Caco-2 (cell line): ENCODE measurements at regions not wholly inside any gene's neighbourhood (a gene's known extent, or its start where the extent isn't known, plus 50 kb on each side); places are given as distances from the start of the nearest gene placed in this dataset.

Experiments used
- BruUV-seq: library from RNA; stranded (reverse); fragments of 400-500 nt; replicated peaks from 2 replicates; lab custom pipeline; 2021; lab: Mats Ljungman, UMichigan
- CTCF ChIA-PET: fragments of 300-600 bp; sonication (Branson Sonifier 250); formaldehyde crosslinking; loops from one replicate; lab custom pipeline; 2022; ENCODE audit warnings: antibody characterized with exemption; lab: Charles Lee
- POLR2A ChIA-PET: fragments of 300-600 bp; sonication (Branson Sonifier 250); formaldehyde crosslinking; loops from one replicate; lab custom pipeline; 2022; ENCODE audit warnings: antibody characterized with exemption; lab: Charles Lee
- DNase-seq, 2 experiments: peaks; one replicate each; pipeline versions ENCODE4 v3.0.0 to v3.0.0-alpha.2; 2020 to 2022
- H3K27me3 ChIP-seq: replicated peaks from 2 replicates; pipeline ENCODE4 v1.6.0; 2011; ENCODE audit warnings: low read length; ENCODE audit not compliant: control insufficient read depth, insufficient read depth
- H3K36me3 ChIP-seq: 2 replicates; pipeline ENCODE4 v1.5.1; 2011; ENCODE audit warnings: low read length; ENCODE audit not compliant: control insufficient read depth, insufficient read depth
- H3K4me1 ChIP-seq: fragments of 250-450 bp; sonication (Bioruptor Pico); 2 replicates; pipeline ENCODE4 v1.5.1; 2020; ENCODE audit warnings: mild to moderate bottlenecking
- H3K4me3 ChIP-seq: 2 replicates; pipeline ENCODE4 v1.5.1; 2011; ENCODE audit warnings: low read depth, mild to moderate bottlenecking, control low read depth, low read length
- H3K9me3 ChIP-seq: fragments of 250-450 bp; sonication (Bioruptor Pico); 2 replicates; pipeline ENCODE4 v1.5.1; 2020; ENCODE audit warnings: mild to moderate bottlenecking, moderate library complexity
- H3K27ac Mint-ChIP-seq: one replicate; pipeline ENCODE4 v1.8.0; 2022; ENCODE audit warnings: mixed read lengths; ENCODE audit not compliant: unreplicated experiment
- H3K27me3 Mint-ChIP-seq: one replicate; pipeline ENCODE4 v1.8.0; 2022; ENCODE audit warnings: mixed read lengths; ENCODE audit not compliant: insufficient read depth, unreplicated experiment
- H3K36me3 Mint-ChIP-seq: one replicate; pipeline ENCODE4 v1.8.0; 2022; ENCODE audit warnings: mild to moderate bottlenecking, mixed read lengths; ENCODE audit not compliant: insufficient read depth, unreplicated experiment
- H3K4me1 Mint-ChIP-seq: one replicate; pipeline ENCODE4 v1.8.0; 2022; ENCODE audit warnings: low read depth, mixed read lengths; ENCODE audit not compliant: unreplicated experiment
- H3K4me3 Mint-ChIP-seq: one replicate; pipeline ENCODE4 v1.8.0; 2022; ENCODE audit warnings: mild to moderate bottlenecking, moderate library complexity, mixed read lengths; ENCODE audit not compliant: unreplicated experiment
- H3K9me3 Mint-ChIP-seq: one replicate; pipeline ENCODE4 v1.8.0; 2022; ENCODE audit warnings: mixed read lengths; ENCODE audit not compliant: unreplicated experiment
- intact Hi-C: fragments of 100-400 bp; cut with micrococcal nuclease; formaldehyde crosslinking; loops from one replicate; pipeline ENCODE4 v1.10.0; 2022; ENCODE audit not compliant: unreplicated experiment
- TF ChIP-seq, protein P1 (sequence below), 2 experiments: fragments of 200-600 bp in 1 of 2; IDR thresholded peaks; 1 replicate in 1 of 2; 2 replicates in 1 of 2; pipeline versions ENCODE4 v1.5.1 to v1.8.0; 2011 to 2022; ENCODE audit warnings: antibody characterized with exemption in 1 of 2, control low read depth in 1 of 2, inconsistent platforms in 1 of 2, low read depth in 1 of 2, low read length in 1 of 2, mild to moderate bottlenecking in 1 of 2, moderate library complexity in 1 of 2; ENCODE audit not compliant: insufficient read depth in 1 of 2, severe bottlenecking in 1 of 2, unreplicated experiment in 1 of 2

DNA sequence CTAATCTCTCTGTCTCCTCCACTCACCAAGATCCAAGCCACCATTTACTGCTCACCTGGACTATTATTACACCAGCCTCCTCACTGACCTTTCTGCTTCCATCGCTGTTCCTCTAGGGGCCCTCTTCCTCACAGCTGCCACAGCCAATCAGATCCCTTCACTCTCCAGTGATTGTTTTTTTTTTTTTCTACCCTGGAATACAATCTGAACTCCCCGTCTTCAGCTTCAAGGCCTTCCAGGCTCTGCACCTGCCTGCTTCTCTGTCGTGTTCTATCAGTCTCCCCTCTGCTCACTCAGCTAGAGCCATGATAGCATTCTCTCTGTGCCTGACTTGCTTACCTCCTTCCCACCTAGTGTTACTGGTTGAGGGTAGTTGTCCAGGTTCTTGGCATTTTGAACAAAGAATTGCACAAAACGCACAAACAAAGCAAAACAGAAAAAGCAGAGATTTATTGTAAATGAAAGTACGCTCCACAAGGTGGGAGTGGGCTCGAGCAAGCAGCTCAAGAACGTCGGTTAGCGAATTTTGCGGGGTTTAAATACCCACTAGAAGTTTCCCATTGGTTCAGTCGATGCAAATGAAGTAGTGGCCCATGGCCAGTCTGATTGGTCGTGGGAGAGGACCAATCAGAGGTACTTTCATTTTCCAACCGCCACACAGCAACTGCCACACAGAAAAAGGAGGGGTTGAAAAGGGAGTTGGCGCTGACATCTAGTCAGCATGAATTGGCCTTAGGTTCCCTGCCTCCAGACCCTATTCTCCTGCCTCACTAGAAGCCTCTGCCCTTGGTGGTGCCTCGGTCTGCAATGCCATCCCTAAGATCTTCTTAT lies 188.9 kb downstream of the TLE3 start:
- ChIA-PET CTCF (interaction anchor here (0.6 kb wide), 1 partner anchor 747 kb away, joined by 3 read pairs; no protein-coding TSS in a partner anchor), POLR2A (no interaction called here)
- no peaks in the 10 kb centered on the region for H3K36me3 Mint-ChIP-seq
- peaks cover 9% of the 10 kb centered on the region for H3K27me3 Mint-ChIP-seq
- TF ChIP-seq, protein P1, sequence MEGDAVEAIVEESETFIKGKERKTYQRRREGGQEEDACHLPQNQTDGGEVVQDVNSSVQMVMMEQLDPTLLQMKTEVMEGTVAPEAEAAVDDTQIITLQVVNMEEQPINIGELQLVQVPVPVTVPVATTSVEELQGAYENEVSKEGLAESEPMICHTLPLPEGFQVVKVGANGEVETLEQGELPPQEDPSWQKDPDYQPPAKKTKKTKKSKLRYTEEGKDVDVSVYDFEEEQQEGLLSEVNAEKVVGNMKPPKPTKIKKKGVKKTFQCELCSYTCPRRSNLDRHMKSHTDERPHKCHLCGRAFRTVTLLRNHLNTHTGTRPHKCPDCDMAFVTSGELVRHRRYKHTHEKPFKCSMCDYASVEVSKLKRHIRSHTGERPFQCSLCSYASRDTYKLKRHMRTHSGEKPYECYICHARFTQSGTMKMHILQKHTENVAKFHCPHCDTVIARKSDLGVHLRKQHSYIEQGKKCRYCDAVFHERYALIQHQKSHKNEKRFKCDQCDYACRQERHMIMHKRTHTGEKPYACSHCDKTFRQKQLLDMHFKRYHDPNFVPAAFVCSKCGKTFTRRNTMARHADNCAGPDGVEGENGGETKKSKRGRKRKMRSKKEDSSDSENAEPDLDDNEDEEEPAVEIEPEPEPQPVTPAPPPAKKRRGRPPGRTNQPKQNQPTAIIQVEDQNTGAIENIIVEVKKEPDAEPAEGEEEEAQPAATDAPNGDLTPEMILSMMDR (IDR thresholded peaks at IDR 0.05; ENCODE audit: insufficient read depth in 1 of 2, low read depth in 1 of 2, low read length in 1 of 2, severe bottlenecking in 1 of 2, unreplicated experiment in 1 of 2), result no peak
- intact Hi-C loops, result no loop called here
- Histone ChIP-seq H3K9me3 (no peaks in the 10 kb centered on the region), H3K27me3 (no peaks in the 10 kb centered on the region), H3K36me3 (no peaks in the 10 kb centered on the region), H3K4me1 (no peaks in the 10 kb centered on the region), H3K4me3 (no peak overlapping the region)
- H3K4me3 Mint-ChIP-seq, result no peak overlapping the region
- H3K4me1 Mint-ChIP-seq, result no peaks in the 10 kb centered on the region
- no TSS peak for BruUV-seq
- no peak for DNase-seq
- H3K9me3 Mint-ChIP-seq, result no peaks in the 10 kb centered on the region
- no peak overlapping the region for H3K27ac Mint-ChIP-seq

- POLR2A ChIA-PET, result no interaction called here
- DNase-seq, result no peak
- CTCF ChIA-PET, result no interaction called here
These were observed 187.8 kb downstream of the TLE3 start for GRCh38 chr15:69909719-69910444.

GRCh38 chr15:69910514-69910913 lies 187.2 kb downstream of the TLE3 start:
- no peaks in the 10 kb centered on the region for H3K27me3 ChIP-seq
- TF ChIP-seq, protein P1 (IDR thresholded peaks at IDR 0.05; ENCODE audit: insufficient read depth in 1 of 2, low read depth in 1 of 2, low read length in 1 of 2, severe bottlenecking in 1 of 2, unreplicated experiment in 1 of 2), result no peak
- H3K36me3 ChIP-seq, result no peaks in the 10 kb centered on the region
- no TSS peak for BruUV-seq
- no peak for DNase-seq
- intact Hi-C loops, result no loop called here
- ChIA-PET CTCF (no interaction called here), POLR2A (no interaction called here)
- no peaks in the 10 kb centered on the region for H3K9me3 ChIP-seq
- Mint-ChIP-seq H3K9me3 (no peaks in the 10 kb centered on the region), H3K4me3 (no peak overlapping the region), H3K27me3 (peaks cover 12% of the 10 kb centered on the region), H3K36me3 (no peaks in the 10 kb centered on the region), H3K27ac (no peak overlapping the region), H3K4me1 (no peaks in the 10 kb centered on the region)
- no peaks in the 10 kb centered on the region for H3K4me1 ChIP-seq
- H3K4me3 ChIP-seq, result no peak overlapping the region

More at GRCh38 chr15:69909719-69910444, 187.8 kb downstream of the TLE3 start:
- intact Hi-C loops, result no loop called here
- H3K9me3 ChIP-seq, result no peaks in the 10 kb centered on the region
- H3K36me3 Mint-ChIP-seq, result no peaks in the 10 kb centered on the region
- H3K27me3 Mint-ChIP-seq, result peaks cover 12% of the 10 kb centered on the region
- no peaks in the 10 kb centered on the region for H3K4me1 ChIP-seq
- no peaks in the 10 kb centered on the region for H3K9me3 Mint-ChIP-seq
- no peak overlapping the region for H3K4me3 ChIP-seq
- H3K4me1 Mint-ChIP-seq, result no peaks in the 10 kb centered on the region
- H3K27ac Mint-ChIP-seq, result no peak overlapping the region
- BruUV-seq, result no TSS peak
- TF ChIP-seq, protein P1 (IDR thresholded peaks at IDR 0.05; ENCODE audit: insufficient read depth in 1 of 2, low read depth in 1 of 2, low read length in 1 of 2, severe bottlenecking in 1 of 2, unreplicated experiment in 1 of 2), result no peak
- H3K27me3 ChIP-seq, result no peaks in the 10 kb centered on the region
- H3K36me3 ChIP-seq, result no peaks in the 10 kb centered on the region
- no peak overlapping the region for H3K4me3 Mint-ChIP-seq
